Thyroid gland (tissue), 4 donors: ENCODE measurements at regions not wholly inside any gene's neighbourhood (a gene's known extent, or its start where the extent isn't known, plus 50 kb on each side); places are given as distances from the start of the nearest gene placed in this dataset.

Experiments used
- DNase-seq, 2 donors: peaks; one replicate each; pipeline ENCODE4 v3.0.0-alpha.2; 2019
- H3K27ac ChIP-seq, 3 donors: fragments of 200-600 bp; sonication (generic); 1 replicate in 2 of 3; 2 replicates in 1 of 3; pipeline ENCODE4 v1.5.1; 2016 to 2019; ENCODE audit warnings: mild to moderate bottlenecking in 1 of 3, moderate library complexity in 1 of 3
- H3K27me3 ChIP-seq: fragments of 200-600 bp; sonication (generic); one replicate; pipeline ENCODE4 v1.5.1; 2019
- H3K36me3 ChIP-seq, 2 donors: fragments of 200-600 bp; sonication (generic); one replicate each; pipeline ENCODE4 v1.5.1; 2016 to 2019
- H3K4me1 ChIP-seq, 2 donors: fragments of 200-600 bp; sonication (generic); one replicate each; pipeline ENCODE4 v1.5.1; 2017 to 2019
- H3K4me3 ChIP-seq, 3 donors: fragments of 200-600 bp; sonication (generic); replicated peaks in 1 of 3; 1 replicate in 2 of 3; 2 replicates in 1 of 3; pipeline ENCODE4 v1.5.1; 2016; ENCODE audit warnings: mild to moderate bottlenecking in 1 of 3
- H3K9me3 ChIP-seq: fragments of 200-600 bp; sonication (generic); one replicate; pipeline ENCODE4 v1.5.1; 2017
- CTCF ChIP-seq, 6 experiments: fragments of 200-600 bp in 3 of 6; fragments of 450-650 bp in 3 of 6; sonication (generic) in 3 of 6; IDR thresholded peaks; one replicate each; pipeline ENCODE4 v1.5.1; 2016 to 2019; ENCODE audit warnings: antibody characterized with exemption in 6 of 6, mild to moderate bottlenecking in 2 of 6, inconsistent platforms in 1 of 6, moderate library complexity in 1 of 6
- POLR2A ChIP-seq, 2 donors: fragments of 450-650 bp; IDR thresholded peaks; one replicate each; pipeline ENCODE4 v1.6.1; 2017; ENCODE audit warnings: antibody characterized with exemption in 2 of 2, mild to moderate bottlenecking in 2 of 2, moderate library complexity in 1 of 2
- WGBS, 2 donors: methylation state at CpG; one replicate each; pipeline ENCODE4 v1.1.5; 2017; 5-methylcytosine and 5-hydroxymethylcytosine counted together
- intact Hi-C: fragments of 100-400 bp; cut with DNase I; formaldehyde crosslinking; loops from one replicate; pipeline ENCODE4 v1.15.1; 2023

GRCh38 chr12:63424671-63425070, 243.6 kb downstream of the DPY19L2 start:
- no peak overlapping the region for H3K27ac ChIP-seq
- H3K4me1 ChIP-seq: no peaks in the 10 kb centered on the region
- no peaks in the 10 kb centered on the region for H3K27me3 ChIP-seq
- no peak for DNase-seq
- WGBS, 2 donors: 71 to 83% methylated on average over 3 of the region's 3 CpGs
- intact Hi-C loops: no loop called here
- no peak overlapping the region for H3K4me3 ChIP-seq
- no peaks in the 10 kb centered on the region for H3K9me3 ChIP-seq
- TF ChIP-seq CTCF (IDR thresholded peaks at IDR 0.05) (no peak), POLR2A (IDR thresholded peaks at IDR 0.05) (no peak)
- H3K36me3 ChIP-seq: no peaks in the 10 kb centered on the region

GRCh38 chr12:63423839-63424238, 244.5 kb downstream of the DPY19L2 start:
- intact Hi-C loops: no loop called here
- 93 to 95% methylated on average over 4 of the region's 4 CpGs for WGBS, 2 donors
- Histone ChIP-seq H3K27me3 (no peaks in the 10 kb centered on the region), H3K27ac (no peak overlapping the region), H3K9me3 (no peaks in the 10 kb centered on the region), H3K4me3 (no peak overlapping the region), H3K36me3 (no peaks in the 10 kb centered on the region), H3K4me1 (no peaks in the 10 kb centered on the region)
- TF ChIP-seq POLR2A (IDR thresholded peaks at IDR 0.05) (no peak), CTCF (IDR thresholded peaks at IDR 0.05) (no peak)
- DNase-seq: no peak

- H3K4me1 ChIP-seq: no peaks in the 10 kb centered on the region
- intact Hi-C loops: no loop called here
- H3K36me3 ChIP-seq: no peaks in the 10 kb centered on the region
- WGBS, 2 donors: 42 to 46% methylated on average over 6 of the region's 6 CpGs
- no peaks in the 10 kb centered on the region for H3K9me3 ChIP-seq
- H3K4me3 ChIP-seq: no peak overlapping the region
- DNase-seq: peak; percentile 38 to 61
- H3K27me3 ChIP-seq: no peaks in the 10 kb centered on the region
- H3K27ac ChIP-seq: no peak overlapping the region
- TF ChIP-seq POLR2A (IDR thresholded peaks at IDR 0.05) (no peak), CTCF (IDR thresholded peaks at IDR 0.05) (peak in 4 of 6 experiments; percentile 23 to 53 (median 46))
These were observed 248.1 kb downstream of the DPY19L2 start for GRCh38 chr12:63420206-63420644.

DNA sequence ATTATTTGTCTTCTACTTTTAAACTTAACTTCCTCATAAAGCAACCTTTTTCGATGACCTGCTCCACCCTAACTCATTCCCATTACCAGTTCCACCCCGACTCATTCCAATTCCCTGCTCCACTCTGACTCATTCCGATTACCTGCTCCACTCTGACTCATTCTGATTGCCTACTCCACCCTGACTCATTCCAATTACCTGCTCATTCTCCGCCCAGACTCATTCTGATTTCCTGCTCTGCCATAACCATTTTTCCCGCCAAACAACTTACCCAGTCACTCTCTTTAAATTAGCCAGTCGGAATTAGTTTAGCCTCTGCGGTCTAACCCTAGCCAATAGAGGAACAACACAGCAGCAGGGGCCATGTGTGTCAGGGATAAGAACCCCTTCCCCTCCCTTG, 249.1 kb downstream of the DPY19L2 start:
- intact Hi-C loops: no loop called here
- Histone ChIP-seq H3K4me3 (no peak overlapping the region), H3K36me3 (no peaks in the 10 kb centered on the region), H3K27me3 (no peaks in the 10 kb centered on the region), H3K27ac (no peak overlapping the region), H3K9me3 (no peaks in the 10 kb centered on the region), H3K4me1 (no peaks in the 10 kb centered on the region)
- 92 to 96% methylated on average over 7 of the region's 7 CpGs for WGBS, 2 donors
- TF ChIP-seq POLR2A (IDR thresholded peaks at IDR 0.05): no peak
- TF ChIP-seq CTCF (IDR thresholded peaks at IDR 0.05): no peak
- DNase-seq: no peak

GRCh38 chr12:63416788-63417187, 251.5 kb downstream of the DPY19L2 start:
- TF ChIP-seq POLR2A (IDR thresholded peaks at IDR 0.05) (no peak), CTCF (IDR thresholded peaks at IDR 0.05) (no peak)
- Histone ChIP-seq H3K4me1 (no peaks in the 10 kb centered on the region), H3K4me3 (no peak overlapping the region), H3K27me3 (no peaks in the 10 kb centered on the region), H3K9me3 (no peaks in the 10 kb centered on the region), H3K27ac (no peak overlapping the region), H3K36me3 (no peaks in the 10 kb centered on the region)
- no peak for DNase-seq
- intact Hi-C loops: no loop called here
